Thyroid gland (tissue), 4 donors: ENCODE measurements at regions not wholly inside any gene's neighbourhood (a gene's known extent, or its start where the extent isn't known, plus 50 kb on each side); places are given as distances from the start of the nearest gene placed in this dataset.

ENCODE experiments used
- DNase-seq, 2 donors: peaks; one replicate each; pipeline ENCODE4 v3.0.0-alpha.2; 2019
- H3K27ac ChIP-seq, 3 donors: fragments of 200-600 bp; sonication (generic); 1 replicate in 2 of 3; 2 replicates in 1 of 3; pipeline ENCODE4 v1.5.1; 2016 to 2019; ENCODE audit warnings: mild to moderate bottlenecking in 1 of 3, moderate library complexity in 1 of 3
- H3K27me3 ChIP-seq: fragments of 200-600 bp; sonication (generic); one replicate; pipeline ENCODE4 v1.5.1; 2019
- H3K36me3 ChIP-seq, 2 donors: fragments of 200-600 bp; sonication (generic); one replicate each; pipeline ENCODE4 v1.5.1; 2016 to 2019
- H3K4me1 ChIP-seq, 2 donors: fragments of 200-600 bp; sonication (generic); one replicate each; pipeline ENCODE4 v1.5.1; 2017 to 2019
- H3K4me3 ChIP-seq, 3 donors: fragments of 200-600 bp; sonication (generic); replicated peaks in 1 of 3; 1 replicate in 2 of 3; 2 replicates in 1 of 3; pipeline ENCODE4 v1.5.1; 2016; ENCODE audit warnings: mild to moderate bottlenecking in 1 of 3
- H3K9me3 ChIP-seq: fragments of 200-600 bp; sonication (generic); one replicate; pipeline ENCODE4 v1.5.1; 2017
- CTCF ChIP-seq, 6 experiments: fragments of 200-600 bp in 3 of 6; fragments of 450-650 bp in 3 of 6; sonication (generic) in 3 of 6; IDR thresholded peaks; one replicate each; pipeline ENCODE4 v1.5.1; 2016 to 2019; ENCODE audit warnings: antibody characterized with exemption in 6 of 6, mild to moderate bottlenecking in 2 of 6, inconsistent platforms in 1 of 6, moderate library complexity in 1 of 6
- POLR2A ChIP-seq, 2 donors: fragments of 450-650 bp; IDR thresholded peaks; one replicate each; pipeline ENCODE4 v1.6.1; 2017; ENCODE audit warnings: antibody characterized with exemption in 2 of 2, mild to moderate bottlenecking in 2 of 2, moderate library complexity in 1 of 2
- WGBS, 2 donors: methylation state at CpG; one replicate each; pipeline ENCODE4 v1.1.5; 2017; 5-methylcytosine and 5-hydroxymethylcytosine counted together
- intact Hi-C: fragments of 100-400 bp; cut with DNase I; formaldehyde crosslinking; loops from one replicate; pipeline ENCODE4 v1.15.1; 2023

- Histone ChIP-seq H3K36me3 (no peaks in the 10 kb centered on the region), H3K27me3 (no peaks in the 10 kb centered on the region), H3K9me3 (no peaks in the 10 kb centered on the region), H3K27ac (no peak overlapping the region), H3K4me1 (no peaks in the 10 kb centered on the region), H3K4me3 (no peak overlapping the region)
- 79 to 91% methylated on average over 7 of the region's 7 CpGs for WGBS, 2 donors
- TF ChIP-seq CTCF (IDR thresholded peaks at IDR 0.05) (no peak), POLR2A (IDR thresholded peaks at IDR 0.05) (no peak)
- intact Hi-C loops: no loop called here
- DNase-seq: no peak
Measured at GRCh38 chr16:79310710-79311109, 289.8 kb downstream of the MAF start.

GRCh38 chr16:79309606-79310005 is 290.9 kb downstream of the MAF start:
- H3K27ac ChIP-seq: no peak overlapping the region
- WGBS, 2 donors: 82 to 85% methylated on average over 6 of the region's 6 CpGs

GRCh38 chr16:79307214-79307613 is 293.3 kb downstream of the MAF start:
- WGBS, 2 donors: 91 to 94% methylated on average over 10 of the region's 10 CpGs
- TF ChIP-seq CTCF (IDR thresholded peaks at IDR 0.05) (no peak), POLR2A (IDR thresholded peaks at IDR 0.05) (no peak)
- intact Hi-C loops: no loop called here
- Histone ChIP-seq H3K36me3 (no peaks in the 10 kb centered on the region), H3K4me3 (no peak overlapping the region), H3K4me1 (no peaks in the 10 kb centered on the region), H3K9me3 (no peaks in the 10 kb centered on the region), H3K27me3 (no peaks in the 10 kb centered on the region), H3K27ac (no peak overlapping the region)
- peak in 1 of 2 donors; percentile 11 for DNase-seq

More at GRCh38 chr16:79309606-79310005, 290.9 kb downstream of the MAF start:
- no peaks in the 10 kb centered on the region for H3K36me3 ChIP-seq
- no peak overlapping the region for H3K4me3 ChIP-seq
- H3K9me3 ChIP-seq: no peaks in the 10 kb centered on the region
- TF ChIP-seq POLR2A (IDR thresholded peaks at IDR 0.05) (no peak), CTCF (IDR thresholded peaks at IDR 0.05) (no peak)
- intact Hi-C loops: no loop called here
- no peaks in the 10 kb centered on the region for H3K27me3 ChIP-seq
- H3K4me1 ChIP-seq: no peaks in the 10 kb centered on the region
- no peak for DNase-seq

- no peaks in the 10 kb centered on the region for H3K27me3 ChIP-seq
- no peaks in the 10 kb centered on the region for H3K9me3 ChIP-seq
- DNase-seq: no peak
- WGBS, 2 donors: 93 to 95% methylated on average over 9 to 10 of the region's 10 CpGs
- intact Hi-C loops: no loop called here
- TF ChIP-seq CTCF (IDR thresholded peaks at IDR 0.05) (no peak), POLR2A (IDR thresholded peaks at IDR 0.05) (no peak)
- peaks cover 0 to 7% of the 10 kb centered on the region in 2 donors for H3K4me1 ChIP-seq
- H3K36me3 ChIP-seq: no peaks in the 10 kb centered on the region
- H3K4me3 ChIP-seq: no peak overlapping the region
- no peak overlapping the region for H3K27ac ChIP-seq
Measured at GRCh38 chr16:79305074-79305473, 295.5 kb downstream of the MAF start.

- H3K36me3 ChIP-seq: no peaks in the 10 kb centered on the region
- intact Hi-C loops: no loop called here
- H3K4me1 ChIP-seq: peaks cover 2 to 8% of the 10 kb centered on the region in 2 donors
- no peak overlapping the region for H3K27ac ChIP-seq
- H3K9me3 ChIP-seq: no peaks in the 10 kb centered on the region
- WGBS, 2 donors: 62 to 66% methylated on average over 8 of the region's 8 CpGs
- TF ChIP-seq POLR2A (IDR thresholded peaks at IDR 0.05) (no peak), CTCF (IDR thresholded peaks at IDR 0.05) (no peak)
- H3K27me3 ChIP-seq: no peaks in the 10 kb centered on the region
- no peak for DNase-seq
- H3K4me3 ChIP-seq: no peak overlapping the region
Measured at GRCh38 chr16:79303959-79304387, 296.6 kb downstream of the MAF start.
